IMR-90 (cell line): ENCODE measurements at regions not wholly inside any gene's neighbourhood (a gene's known extent, or its start where the extent isn't known, plus 50 kb on each side); places are given as distances from the start of the nearest gene placed in this dataset.
"Not testable (repeated sequence)": the region's sequence is repeated elsewhere in the genome, so short reads cannot be mapped to it uniquely, and the experiment has no call there.

Experiments used
- ATAC-seq: fragments of 200-7000 bp; cut with Tn5 transposase; 2 replicates; pipeline ENCODE4 v1.9.1; 2020; ENCODE audit warnings: low read depth, mild to moderate bottlenecking, moderate library complexity
- BruUV-seq: library from RNA; stranded (reverse); fragments of 400-500 nt; replicated peaks from 2 replicates; lab custom pipeline; 2021; lab: Mats Ljungman, UMichigan
- CTCF ChIA-PET: fragments of 300-600 bp; formaldehyde crosslinking; extraction: SDS; loops from one replicate; lab custom pipeline; 2021; ENCODE audit warnings: antibody characterized with exemption; lab: Yijun Ruan, JAX
- POLR2A ChIA-PET: fragments of 300-600 bp; sonication (Branson Sonifier 250); formaldehyde crosslinking; loops from one replicate; lab custom pipeline; 2022; ENCODE audit warnings: antibody characterized with exemption; ENCODE audit not compliant: unreplicated experiment; lab: Charles Lee
- DNase-seq: peaks from one replicate; pipeline ENCODE4 v3.0.0; 2013
- H2AFZ ChIP-seq: replicated peaks from 2 replicates; pipeline ENCODE3; 2013; ENCODE audit warnings: low read length, mild to moderate bottlenecking; ENCODE audit not compliant: poor library complexity
- H2AK5ac ChIP-seq: 2 replicates; pipeline ENCODE4 v1.6.1; 2013; ENCODE audit warnings: low read depth, low read length, inconsistent platforms
- H2AK9ac ChIP-seq: replicated peaks from 2 replicates; pipeline ENCODE3; 2013; ENCODE audit warnings: mild to moderate bottlenecking, low read depth, low read length, moderate library complexity; ENCODE audit not compliant: poor library complexity
- H2BK120ac ChIP-seq: 2 replicates; pipeline ENCODE4 v1.6.1; 2013; ENCODE audit warnings: low read depth, low read length, inconsistent platforms
- H2BK15ac ChIP-seq: 3 replicates; pipeline ENCODE4 v1.6.1; 2013; ENCODE audit warnings: low read depth, low read length, inconsistent platforms
- H2BK20ac ChIP-seq: 2 replicates; pipeline ENCODE4 v1.6.1; 2013; ENCODE audit warnings: low read depth, mild to moderate bottlenecking, inconsistent platforms, low read length, moderate library complexity
- H2BK5ac ChIP-seq: 2 replicates; pipeline ENCODE4 v1.6.1; 2013; ENCODE audit warnings: mild to moderate bottlenecking, low read depth, low read length, inconsistent platforms; ENCODE audit not compliant: poor library complexity, severe bottlenecking
- H3K14ac ChIP-seq: replicated peaks from 2 replicates; pipeline ENCODE4 v1.6.1; 2013; ENCODE audit warnings: low read depth, low read length, inconsistent platforms
- H3K18ac ChIP-seq: 2 replicates; pipeline ENCODE4 v1.6.1; 2013; ENCODE audit warnings: low read depth, low read length, control low read depth
- H3K23ac ChIP-seq: 2 replicates; pipeline ENCODE4 v1.6.1; 2013; ENCODE audit warnings: low read depth, low read length, inconsistent platforms
- H3K27ac ChIP-seq: 2 replicates; pipeline ENCODE4 v1.5.1; 2013; ENCODE audit warnings: mild to moderate bottlenecking, control low read depth, low read length; ENCODE audit not compliant: insufficient read depth
- H3K27me3 ChIP-seq: 2 replicates; pipeline ENCODE4 v1.6.1; 2013; ENCODE audit warnings: low read length; ENCODE audit not compliant: control insufficient read depth, insufficient read depth
- H3K36me3 ChIP-seq: 2 replicates; pipeline ENCODE4 v1.6.1; 2013; ENCODE audit warnings: low read length, mixed read lengths; ENCODE audit not compliant: control insufficient read depth, insufficient read depth
- H3K4ac ChIP-seq: 2 replicates; pipeline ENCODE4 v1.6.1; 2013; ENCODE audit warnings: low read depth, low read length, inconsistent platforms
- H3K4me1 ChIP-seq: 2 replicates; pipeline ENCODE4 v1.6.1; 2013; ENCODE audit warnings: low read length, mixed read lengths; ENCODE audit not compliant: control insufficient read depth, insufficient read depth
- H3K4me2 ChIP-seq: 2 replicates; pipeline ENCODE4 v1.6.1; 2013; ENCODE audit warnings: low read depth, mild to moderate bottlenecking, control low read depth, low read length, moderate library complexity
- H3K4me3 ChIP-seq: 2 replicates; pipeline ENCODE4 v1.5.1; 2013; ENCODE audit warnings: low read depth, mild to moderate bottlenecking, control low read depth, low read length, moderate library complexity; ENCODE audit not compliant: insufficient read depth
- H3K56ac ChIP-seq: 2 replicates; pipeline ENCODE4 v1.6.1; 2013; ENCODE audit warnings: low read length, inconsistent platforms; ENCODE audit not compliant: insufficient read depth; ENCODE audit errors: extremely low read depth
- H3K79me1 ChIP-seq, 2 experiments: 2 replicates each; pipeline ENCODE4 v1.6.1; 2013; ENCODE audit warnings: low read length in 2 of 2, inconsistent platforms in 1 of 2, low read depth in 1 of 2
- H3K9ac ChIP-seq: 2 replicates; pipeline ENCODE4 v1.6.1; 2013; ENCODE audit warnings: low read depth, low read length, control low read depth
- H3K9me1 ChIP-seq: 2 replicates; pipeline ENCODE4 v1.6.1; 2013; ENCODE audit warnings: low read length, inconsistent platforms; ENCODE audit not compliant: insufficient read depth
- H3K9me3 ChIP-seq: 2 replicates; pipeline ENCODE4 v1.6.1; 2013; ENCODE audit warnings: low read length; ENCODE audit not compliant: control insufficient read depth, insufficient read depth
- H4K20me1 ChIP-seq: 2 replicates; pipeline ENCODE4 v1.6.1; 2013; ENCODE audit warnings: low read length, inconsistent platforms; ENCODE audit not compliant: insufficient read depth
- H4K5ac ChIP-seq: 2 replicates; pipeline ENCODE4 v1.6.1; 2013; ENCODE audit warnings: mild to moderate bottlenecking, low read depth, low read length, control low read depth
- H4K8ac ChIP-seq, 2 experiments: 2 replicates each; pipeline ENCODE4 v1.6.1; 2013; ENCODE audit warnings: low read depth in 2 of 2, low read length in 2 of 2, control low read depth in 1 of 2, inconsistent platforms in 1 of 2
- H4K91ac ChIP-seq: 2 replicates; pipeline ENCODE4 v1.6.1; 2013; ENCODE audit warnings: low read depth, low read length, inconsistent platforms; ENCODE audit not compliant: insufficient read depth
- BHLHE40 ChIP-seq: fragments of 150-350 bp; IDR thresholded peaks from 2 replicates; pipeline ENCODE4 v1.6.1; 2016; ENCODE audit warnings: mild to moderate bottlenecking, low read depth, low read length
- CEBPB ChIP-seq: IDR thresholded peaks from 2 replicates; pipeline ENCODE4 v1.6.1; 2012; ENCODE audit warnings: low read depth, low read length, improper control_type of control experiment
- ELK1 ChIP-seq: fragments of 150-350 bp; IDR thresholded peaks from 2 replicates; pipeline ENCODE4 v1.6.1; 2016; ENCODE audit warnings: low read depth, mild to moderate bottlenecking, low read length, moderate library complexity, borderline replicate concordance
- FOS ChIP-seq: fragments of 150-350 bp; IDR thresholded peaks from 2 replicates; pipeline ENCODE4 v1.6.1; 2016; ENCODE audit warnings: low read depth, low read length
- MAFK ChIP-seq: IDR thresholded peaks from 2 replicates; pipeline ENCODE4 v1.6.1; 2012; ENCODE audit warnings: low read depth, low read length, improper control_type of control experiment
- POLR2A ChIP-seq: IDR thresholded peaks from 2 replicates; pipeline ENCODE4 v1.6.1; 2012; ENCODE audit warnings: mild to moderate bottlenecking, low read depth, low read length
- RAD21 ChIP-seq: IDR thresholded peaks from 2 replicates; pipeline ENCODE4 v1.6.1; 2012; ENCODE audit warnings: low read length, improper control_type of control experiment
- RFX5 ChIP-seq: IDR thresholded peaks from 2 replicates; pipeline ENCODE4 v1.8.0; 2012; ENCODE audit warnings: low read depth, mild to moderate bottlenecking, low read length, moderate library complexity
- WGBS, 2 experiments: methylation state at CpG; one replicate each; pipeline versions ENCODE4 v1.1.5 to v1.1.7; 2013; ENCODE audit warnings: missing lambda C conversion rate in 2 of 2; ENCODE audit not compliant: insufficient read length in 1 of 2; ENCODE audit errors: extremely low coverage in 2 of 2; 5-methylcytosine and 5-hydroxymethylcytosine counted together
- dilution Hi-C: fragments of 300-500 bp; cut with HindIII; formaldehyde crosslinking; loops from one replicate; pipeline ENCODE4 v1.14.3; 2018; ENCODE audit warnings: low sequenced_read_pairs; ENCODE audit not compliant: unreplicated experiment
- in situ Hi-C: fragments of 300-500 bp; cut with MboI; formaldehyde crosslinking; loops from 3 replicates; pipeline ENCODE4 v1.14.3; 2019; ENCODE audit warnings: low sequenced_read_pairs, inconsistent platforms, mixed read lengths
- intact Hi-C: fragments of 100-400 bp; cut with micrococcal nuclease; formaldehyde crosslinking; loops from 2 replicates; pipeline ENCODE4 v1.10.0; 2022

DNA sequence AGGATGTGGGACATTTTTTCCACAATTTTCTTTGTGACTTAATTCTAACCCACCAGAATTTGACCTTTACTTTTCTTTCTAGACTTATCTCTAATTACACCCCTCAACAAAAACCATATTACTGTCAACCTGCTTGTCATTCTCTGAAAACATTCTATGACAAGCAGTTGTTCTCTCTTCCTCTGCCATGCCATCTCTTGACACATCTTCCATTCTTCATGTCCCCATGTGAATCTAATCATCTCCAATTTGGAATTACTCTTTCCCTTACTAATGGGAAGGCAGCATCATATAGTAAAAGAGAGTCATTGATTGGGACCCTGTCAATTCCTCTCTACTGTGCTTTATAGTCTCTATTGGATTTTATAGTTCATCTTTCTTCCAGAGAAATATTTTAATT lies 61.3 kb upstream of the P2RY1 start:
- no peak overlapping the region for H2BK120ac ChIP-seq
- no peak overlapping the region for H2BK5ac ChIP-seq
- H3K14ac ChIP-seq: no peak overlapping the region
- H3K4me3 ChIP-seq: no peak overlapping the region
- H3K9me3 ChIP-seq: no peaks in the 10 kb centered on the region
- H3K4ac ChIP-seq: no peak overlapping the region
- in situ Hi-C loops: no loop called here
- no peaks in the 10 kb centered on the region for H3K9me1 ChIP-seq
- H4K20me1 ChIP-seq: no peaks in the 10 kb centered on the region
- no peak overlapping the region for H3K9ac ChIP-seq
- POLR2A ChIA-PET: no interaction called here
- H2AK5ac ChIP-seq: no peak overlapping the region
- no peak overlapping the region for H2AFZ ChIP-seq
- intact Hi-C loops: no loop called here
- dilution Hi-C loops: no loop called here
- no peak overlapping the region for H3K23ac ChIP-seq
- H3K4me1 ChIP-seq: no peaks in the 10 kb centered on the region
- no peak overlapping the region for H2AK9ac ChIP-seq
- H3K4me2 ChIP-seq: no peak overlapping the region
- H2BK20ac ChIP-seq: no peak overlapping the region
- no peaks in the 10 kb centered on the region for H3K79me1 ChIP-seq
- ATAC-seq: no peak
- DNase-seq: no peak
- BruUV-seq: no TSS peak
- no peak overlapping the region for H4K91ac ChIP-seq
- H3K36me3 ChIP-seq: no peaks in the 10 kb centered on the region
- no peak overlapping the region for H2BK15ac ChIP-seq
- CTCF ChIA-PET: no interaction called here
- TF ChIP-seq RFX5: no peak
- TF ChIP-seq MAFK: no peak
- no peak for TF ChIP-seq ELK1
- no peak for TF ChIP-seq POLR2A
- TF ChIP-seq CEBPB: no peak
- no peak for TF ChIP-seq FOS
- no peak for TF ChIP-seq BHLHE40
- TF ChIP-seq RAD21: no peak
- no peak overlapping the region for H3K18ac ChIP-seq
- H4K5ac ChIP-seq: no peak overlapping the region
- no peak overlapping the region for H3K27ac ChIP-seq
- H4K8ac ChIP-seq: no peak overlapping the region
- H3K27me3 ChIP-seq: no peaks in the 10 kb centered on the region
- H3K56ac ChIP-seq: no peak overlapping the region

DNA sequence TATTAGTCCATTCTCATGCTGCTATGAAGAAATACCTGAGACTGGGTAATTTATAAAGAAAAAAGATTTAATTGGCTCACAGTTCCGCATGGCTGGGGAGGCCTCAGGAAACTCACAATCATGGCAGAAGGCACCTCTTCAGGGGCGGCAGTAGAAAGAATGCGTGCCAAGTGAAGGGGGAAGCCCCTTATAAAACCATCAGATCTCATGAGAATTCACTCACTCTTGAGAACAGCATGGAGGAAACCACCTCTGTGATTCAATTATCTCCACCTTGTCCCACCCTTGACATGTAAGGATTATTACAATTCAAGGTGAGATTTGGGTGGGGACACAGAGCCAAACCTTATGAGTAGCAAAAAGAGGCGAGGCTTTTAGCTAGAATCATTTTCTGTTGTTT lies 60.7 kb upstream of the P2RY1 start:
- CTCF ChIA-PET, H4K91ac ChIP-seq, H3K36me3 ChIP-seq, H3K14ac ChIP-seq, DNase-seq, H3K27me3 ChIP-seq, dilution Hi-C loops, H3K9me1 ChIP-seq, H3K79me1 ChIP-seq, H4K8ac ChIP-seq, H3K4ac ChIP-seq, H2BK20ac ChIP-seq, H3K4me2 ChIP-seq, H3K9ac ChIP-seq, H4K20me1 ChIP-seq, in situ Hi-C loops, ATAC-seq, H2BK15ac ChIP-seq, H3K27ac ChIP-seq, H3K56ac ChIP-seq, H3K4me1 ChIP-seq, H4K5ac ChIP-seq, H3K18ac ChIP-seq, H2AFZ ChIP-seq, H3K9me3 ChIP-seq, intact Hi-C loops, H2AK9ac ChIP-seq, POLR2A ChIA-PET, H2BK5ac ChIP-seq, H2BK120ac ChIP-seq, BruUV-seq, H3K23ac ChIP-seq, H3K4me3 ChIP-seq, H2AK5ac ChIP-seq: not testable (repeated sequence)
- no CpG with 5 or more reads among the region's 4 CpGs for WGBS, 2 experiments
